Mesodermal cell (in vitro differentiated cells): ENCODE measurements at regions not wholly inside any gene's neighbourhood (a gene's known extent, or its start where the extent isn't known, plus 50 kb on each side); places are given as distances from the start of the nearest gene placed in this dataset.

Experiments used
- H3K27ac ChIP-seq: 2 replicates; pipeline ENCODE4 v1.7.0; 2013; ENCODE audit warnings: mild to moderate bottlenecking, low read depth, low read length, moderate library complexity; ENCODE audit not compliant: severe bottlenecking
- H3K36me3 ChIP-seq: 2 replicates; pipeline ENCODE4 v1.7.1; 2013; ENCODE audit warnings: mild to moderate bottlenecking, low read length, moderate library complexity; ENCODE audit not compliant: control insufficient read depth, insufficient read depth
- H3K4me1 ChIP-seq: one replicate; pipeline ENCODE4 v1.7.1; 2013; ENCODE audit warnings: mild to moderate bottlenecking, low read length; ENCODE audit not compliant: insufficient read depth, control insufficient read depth, poor library complexity, severe bottlenecking
- H3K4me3 ChIP-seq: 2 replicates; pipeline ENCODE4 v1.7.0; 2013; ENCODE audit warnings: low read length, control low read depth, mild to moderate bottlenecking; ENCODE audit not compliant: insufficient read depth, poor library complexity, severe bottlenecking; ENCODE audit errors: extremely low read depth
- H3K9me3 ChIP-seq: 2 replicates; pipeline ENCODE4 v1.7.1; 2013; ENCODE audit warnings: mild to moderate bottlenecking, low read length, moderate library complexity; ENCODE audit not compliant: control insufficient read depth
- WGBS, 2 experiments: methylation state at CpG; one replicate each; pipeline ENCODE4 v1.1.5; 2013; ENCODE audit warnings: missing lambda C conversion rate in 2 of 2; ENCODE audit not compliant: insufficient coverage in 2 of 2; 5-methylcytosine and 5-hydroxymethylcytosine counted together

GRCh38 chr6:102411796-102412195, 1018.3 kb downstream of the GRIK2 start:
- Histone ChIP-seq H3K27ac (no peak overlapping the region), H3K36me3 (no peaks in the 10 kb centered on the region), H3K4me3 (no peak overlapping the region), H3K4me1 (no peaks in the 10 kb centered on the region), H3K9me3 (no peaks in the 10 kb centered on the region)
- 83 to 100% methylated on average over 1 of the region's 3 CpGs for WGBS, 2 experiments

GRCh38 chr6:102407886-102408741, 1014.6 kb downstream of the GRIK2 start:
- WGBS, 2 experiments = 68 to 71% methylated on average over 3 of the region's 4 CpGs
- Histone ChIP-seq H3K36me3 (no peaks in the 10 kb centered on the region), H3K4me1 (no peaks in the 10 kb centered on the region), H3K4me3 (no peak overlapping the region), H3K27ac (no peak overlapping the region), H3K9me3 (no peaks in the 10 kb centered on the region)

DNA sequence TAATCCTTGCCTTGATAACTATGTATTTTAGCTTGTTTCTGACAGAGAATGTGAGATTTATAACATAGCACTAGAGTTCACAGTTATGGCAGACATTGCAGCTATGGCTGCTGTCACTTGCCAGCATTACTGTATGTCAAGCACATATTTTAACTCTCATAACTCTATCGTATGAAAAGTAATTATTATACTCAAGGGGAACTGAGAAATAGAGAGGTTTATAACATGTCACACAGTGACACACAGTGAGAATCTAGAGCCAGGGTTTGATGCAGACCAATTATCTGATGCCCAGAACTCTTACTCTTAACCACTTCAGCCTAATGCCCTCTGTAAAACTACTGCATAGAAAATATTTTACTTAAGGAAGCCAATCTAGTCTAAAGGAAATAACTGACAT, 1012.4 kb downstream of the GRIK2 start:
- no peaks in the 10 kb centered on the region for H3K36me3 ChIP-seq
- no peaks in the 10 kb centered on the region for H3K4me1 ChIP-seq
- H3K9me3 ChIP-seq = no peaks in the 10 kb centered on the region
- no CpG with 5 or more reads among the region's 1 CpG for WGBS, 2 experiments
- no peak overlapping the region for H3K4me3 ChIP-seq
- no peak overlapping the region for H3K27ac ChIP-seq

DNA sequence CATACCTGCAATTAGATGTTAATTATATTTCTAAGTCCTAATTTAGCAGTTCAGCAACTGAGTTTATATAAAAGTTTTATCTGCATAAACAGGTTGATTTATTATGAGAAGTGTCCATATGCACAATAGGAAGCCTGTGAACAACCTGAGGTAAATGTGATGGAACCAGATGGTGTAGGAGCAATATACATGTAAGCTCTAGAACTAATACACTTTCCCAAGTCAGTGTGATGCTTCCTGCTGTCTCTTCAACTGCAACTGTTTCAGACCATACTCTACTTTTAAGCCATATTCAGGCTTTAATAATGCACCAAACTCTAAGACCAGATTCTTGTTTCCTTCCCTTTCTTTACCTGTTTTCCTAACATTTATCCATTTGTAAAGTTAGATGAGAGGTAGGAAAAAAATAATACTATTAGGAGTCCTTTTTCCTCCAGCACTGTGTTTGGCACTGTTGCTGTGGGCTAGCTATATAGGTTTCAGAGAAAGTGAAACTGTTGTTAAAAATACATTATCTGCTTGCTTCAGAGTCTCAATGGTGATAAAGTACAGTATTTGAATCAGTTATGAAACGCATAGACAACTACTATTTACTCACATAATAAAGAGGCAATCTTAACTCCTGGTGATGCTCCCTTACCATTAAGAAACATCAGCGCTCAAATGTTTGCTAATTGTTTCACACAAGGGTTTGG, 1009.3 kb downstream of the GRIK2 start:
- no CpG with 5 or more reads among the region's 2 CpGs for WGBS, 2 experiments
- H3K4me1 ChIP-seq = no peaks in the 10 kb centered on the region
- no peaks in the 10 kb centered on the region for H3K9me3 ChIP-seq

DNA sequence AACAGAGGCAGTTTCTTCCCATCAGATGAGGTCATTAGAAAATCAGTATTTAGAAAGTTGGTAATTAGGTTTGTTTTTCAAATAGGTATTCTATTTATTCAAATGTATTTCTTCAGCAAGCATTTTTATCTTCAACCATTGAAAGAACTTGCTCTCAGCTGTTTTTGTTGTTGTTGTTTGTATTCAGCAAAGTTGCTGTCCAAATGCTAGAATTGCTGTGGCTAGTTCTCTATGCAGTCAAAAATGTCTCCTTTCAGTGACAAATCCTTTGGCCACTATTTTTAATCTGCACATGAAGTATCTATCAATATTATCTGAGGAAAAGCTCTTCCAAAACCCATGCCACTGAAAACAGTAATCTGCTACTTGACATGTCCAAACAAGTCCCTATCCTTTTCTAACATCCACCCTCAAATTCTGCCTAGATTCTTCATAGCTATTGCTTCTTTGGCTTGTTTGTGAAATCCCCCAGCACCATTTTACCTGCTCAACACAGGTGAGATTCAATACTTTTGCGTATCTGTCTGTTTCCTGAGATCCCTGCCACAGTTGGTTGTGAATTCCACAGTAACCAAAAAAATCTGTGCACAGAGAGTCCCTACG, 1005.4 kb downstream of the GRIK2 start:
- Histone ChIP-seq H3K4me1 (no peaks in the 10 kb centered on the region), H3K36me3 (no peaks in the 10 kb centered on the region)
- WGBS, 2 experiments = 81 to 82% methylated on average over 2 of the region's 2 CpGs

More for the DNA sequence above, 1009.3 kb downstream of the GRIK2 start:
- Histone ChIP-seq H3K4me3 (no peak overlapping the region), H3K36me3 (no peaks in the 10 kb centered on the region), H3K27ac (no peak overlapping the region)

GRCh38 chr6:102390541-102390940, 997.0 kb downstream of the GRIK2 start:
- H3K4me3 ChIP-seq = no peak overlapping the region
- H3K9me3 ChIP-seq = no peaks in the 10 kb centered on the region
- 81 to 89% methylated on average over 4 to 6 of the region's 6 CpGs for WGBS, 2 experiments
- no peaks in the 10 kb centered on the region for H3K4me1 ChIP-seq
- no peak overlapping the region for H3K27ac ChIP-seq
- H3K36me3 ChIP-seq = no peaks in the 10 kb centered on the region

More for the DNA sequence above, 1005.4 kb downstream of the GRIK2 start:
- Histone ChIP-seq H3K4me3 (no peak overlapping the region), H3K9me3 (no peaks in the 10 kb centered on the region), H3K27ac (no peak overlapping the region)

GRCh38 chr6:102389994-102390393, 996.5 kb downstream of the GRIK2 start:
- WGBS, 2 experiments = 86 to 98% methylated on average over 6 to 11 of the region's 11 CpGs
- no peaks in the 10 kb centered on the region for H3K4me1 ChIP-seq
- H3K36me3 ChIP-seq = no peaks in the 10 kb centered on the region
- H3K4me3 ChIP-seq = no peak overlapping the region
- no peaks in the 10 kb centered on the region for H3K9me3 ChIP-seq
- H3K27ac ChIP-seq = no peak overlapping the region

DNA sequence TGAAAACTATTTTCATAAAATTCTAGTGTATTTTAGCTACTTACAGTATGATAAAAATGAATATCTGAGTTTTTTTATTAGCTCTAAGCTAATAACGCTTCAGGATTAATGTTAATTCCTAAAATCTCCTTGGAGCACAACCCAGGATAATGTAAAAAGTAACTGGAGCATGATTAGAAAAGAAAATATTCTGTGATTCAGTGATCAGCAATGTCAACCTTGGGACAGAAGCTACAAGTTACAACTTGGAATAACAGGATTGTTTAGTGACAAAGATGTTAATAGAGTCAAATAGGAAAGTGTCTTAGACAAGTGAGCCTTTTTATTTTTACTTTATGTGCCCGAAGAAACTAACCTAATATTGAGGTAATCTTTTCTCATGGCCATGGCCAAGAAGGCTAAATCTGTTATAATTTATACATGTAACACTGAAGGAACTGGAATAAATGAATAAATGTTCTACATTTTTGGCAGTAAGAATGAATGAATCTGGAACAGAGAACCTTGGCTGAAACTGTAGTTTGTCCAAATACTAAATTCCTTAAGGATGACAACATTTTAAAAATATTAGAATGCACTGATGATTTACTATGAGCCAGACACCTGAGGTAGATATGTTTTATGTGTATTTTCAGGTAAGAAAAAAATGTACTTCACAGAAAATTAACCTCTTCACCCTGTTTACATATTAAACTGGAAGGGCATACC, 994.0 kb downstream of the GRIK2 start:
- no peaks in the 10 kb centered on the region for H3K9me3 ChIP-seq
- H3K27ac ChIP-seq = no peak overlapping the region
- H3K36me3 ChIP-seq = no peaks in the 10 kb centered on the region
- WGBS, 2 experiments = no CpG with 5 or more reads among the region's 2 CpGs
- H3K4me3 ChIP-seq = no peak overlapping the region
- H3K4me1 ChIP-seq = no peaks in the 10 kb centered on the region

- Histone ChIP-seq H3K9me3 (no peaks in the 10 kb centered on the region), H3K36me3 (no peaks in the 10 kb centered on the region), H3K4me1 (no peaks in the 10 kb centered on the region), H3K4me3 (no peak overlapping the region), H3K27ac (no peak overlapping the region)
Observed at GRCh38 chr6:102381203-102381602, 987.7 kb downstream of the GRIK2 start.

GRCh38 chr6:102356170-102356569, 962.7 kb downstream of the GRIK2 start:
- WGBS, 2 experiments = 88 to 95% methylated on average over 6 to 8 of the region's 8 CpGs
- no peak overlapping the region for H3K4me3 ChIP-seq
- H3K27ac ChIP-seq = no peak overlapping the region
- no peaks in the 10 kb centered on the region for H3K4me1 ChIP-seq
- H3K9me3 ChIP-seq = no peaks in the 10 kb centered on the region
- H3K36me3 ChIP-seq = no peaks in the 10 kb centered on the region
